Common myeloid progenitor, CD34-positive (primary cell): ENCODE measurements at regions not wholly inside any gene's neighbourhood (a gene's known extent, or its start where the extent isn't known, plus 50 kb on each side); places are given as distances from the start of the nearest gene placed in this dataset.
"Not testable (repeated sequence)": the region's sequence is repeated elsewhere in the genome, so short reads cannot be mapped to it uniquely, and the experiment has no call there.

ENCODE experiments used
- CTCF ChIA-PET: fragments of 350-600 bp; sonication (Branson Sonifier 250); formaldehyde crosslinking; loops from one replicate; lab custom pipeline; 2021; ENCODE audit warnings: antibody characterized with exemption; lab: Charles Lee
- POLR2A ChIA-PET: fragments of 350-600 bp; sonication (Branson Sonifier 250); formaldehyde crosslinking; loops from one replicate; lab custom pipeline; 2021; ENCODE audit warnings: antibody characterized with exemption; lab: Charles Lee
- DNase-seq, 3 donors: peaks; one replicate each; pipeline versions ENCODE4 v3.0.0 to v3.0.0-alpha.2; 2013
- H3K27ac ChIP-seq, 2 experiments: 1 replicate in 1 of 2; 2 replicates in 1 of 2; pipeline ENCODE4 v1.7.0; 2013; ENCODE audit warnings: inconsistent platforms in 2 of 2, low read length in 2 of 2, mild to moderate bottlenecking in 2 of 2, low read depth in 1 of 2, moderate library complexity in 1 of 2; ENCODE audit not compliant: severe bottlenecking in 2 of 2, insufficient read depth in 1 of 2, poor library complexity in 1 of 2
- H3K27me3 ChIP-seq, 5 experiments: replicated peaks in 2 of 5; 1 replicate in 3 of 5; 2 replicates in 2 of 5; pipeline versions ENCODE4 v1.6.1 to v1.7.0; 2013; ENCODE audit warnings: low read length in 4 of 5, mild to moderate bottlenecking in 2 of 5, moderate library complexity in 2 of 5, inconsistent platforms in 1 of 5; ENCODE audit not compliant: insufficient read depth in 5 of 5, control insufficient read depth in 4 of 5
- H3K36me3 ChIP-seq, 4 experiments: 1 replicate in 2 of 4; 2 replicates in 2 of 4; pipeline versions ENCODE4 v1.6.1 to v1.7.0; 2013; ENCODE audit warnings: low read length in 3 of 4, control low read depth in 1 of 4, mild to moderate bottlenecking in 1 of 4; ENCODE audit not compliant: control insufficient read depth in 4 of 4, insufficient read depth in 4 of 4
- H3K4me1 ChIP-seq, 4 experiments: 1 replicate in 3 of 4; 2 replicates in 1 of 4; pipeline versions ENCODE4 v1.6.1 to v1.7.1; 2013; ENCODE audit warnings: low read length in 3 of 4, mild to moderate bottlenecking in 3 of 4, control low read depth in 1 of 4, inconsistent platforms in 1 of 4, moderate library complexity in 1 of 4; ENCODE audit not compliant: control insufficient read depth in 4 of 4, insufficient read depth in 4 of 4; ENCODE audit errors: control extremely low read depth in 1 of 4
- H3K4me3 ChIP-seq, 7 experiments: 1 replicate in 4 of 7; 2 replicates in 3 of 7; pipeline versions ENCODE4 v1.5.1 to v1.7.0; 2013; ENCODE audit warnings: mild to moderate bottlenecking in 7 of 7, low read length in 6 of 7, moderate library complexity in 6 of 7, inconsistent platforms in 2 of 7, low read depth in 2 of 7, control low read depth in 1 of 7; ENCODE audit not compliant: insufficient read depth in 4 of 7, control insufficient read depth in 1 of 7; ENCODE audit errors: extremely low read depth in 1 of 7
- H3K9me3 ChIP-seq, 5 experiments: 1 replicate in 4 of 5; 2 replicates in 1 of 5; pipeline versions ENCODE4 v1.6.1 to v1.7.1; 2013; ENCODE audit warnings: low read length in 4 of 5, mild to moderate bottlenecking in 2 of 5, inconsistent platforms in 1 of 5, low read depth in 1 of 5, moderate library complexity in 1 of 5; ENCODE audit not compliant: control insufficient read depth in 4 of 5, insufficient read depth in 2 of 5; ENCODE audit errors: control extremely low read depth in 1 of 5
- WGBS: methylation state at CpG from one replicate; pipeline ENCODE4 v1.1.5; 2013; ENCODE audit not compliant: insufficient coverage; 5-methylcytosine and 5-hydroxymethylcytosine counted together

DNA sequence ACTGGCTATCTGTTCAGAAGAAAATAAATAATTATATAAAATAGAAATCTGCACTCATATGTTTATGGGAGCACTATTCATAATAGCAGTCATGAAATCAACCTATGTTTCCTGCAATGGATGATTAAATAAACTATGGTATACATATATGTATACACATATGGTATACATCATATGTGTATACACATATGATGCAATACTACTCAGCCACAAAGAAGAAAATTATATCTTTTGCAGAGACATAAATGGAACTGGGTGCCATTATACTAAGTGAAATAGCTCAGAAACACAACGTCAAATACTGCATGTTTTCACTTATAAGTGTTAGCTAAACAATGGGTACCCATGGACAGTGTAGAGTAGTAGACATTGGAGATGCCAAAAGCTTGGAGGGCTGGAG, 381.2 kb upstream of the LRFN5 start:
- POLR2A ChIA-PET = no interaction called here
- no peak overlapping the region for H3K4me3 ChIP-seq
- WGBS = no CpG with 5 or more reads among the region's 1 CpG
- no peaks in the 10 kb centered on the region for H3K36me3 ChIP-seq
- DNase-seq = no peak
- H3K27me3 ChIP-seq = no peaks in the 10 kb centered on the region
- no peaks in the 10 kb centered on the region for H3K9me3 ChIP-seq
- CTCF ChIA-PET = no interaction called here
- no peaks in the 10 kb centered on the region for H3K4me1 ChIP-seq
- no peak overlapping the region for H3K27ac ChIP-seq

DNA sequence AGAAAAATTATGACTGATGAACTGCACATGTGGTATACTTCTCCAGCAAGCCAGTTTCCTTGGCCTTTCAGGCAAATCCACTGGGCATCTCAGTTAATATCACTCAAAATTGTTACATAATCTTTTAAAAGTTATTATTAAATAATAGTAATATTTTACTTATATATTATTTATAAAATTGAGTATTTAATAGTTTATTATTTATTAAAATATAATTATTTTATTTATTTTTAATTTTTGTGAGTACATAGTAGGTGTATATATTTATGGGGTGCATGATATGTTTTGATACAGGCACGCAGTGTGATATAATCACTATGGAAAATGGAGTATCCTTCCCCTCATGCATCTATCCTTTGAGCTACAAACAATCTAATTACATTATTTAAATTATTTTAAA, 384.1 kb upstream of the LRFN5 start:
- POLR2A ChIA-PET = no interaction called here
- no peaks in the 10 kb centered on the region for H3K36me3 ChIP-seq

DNA sequence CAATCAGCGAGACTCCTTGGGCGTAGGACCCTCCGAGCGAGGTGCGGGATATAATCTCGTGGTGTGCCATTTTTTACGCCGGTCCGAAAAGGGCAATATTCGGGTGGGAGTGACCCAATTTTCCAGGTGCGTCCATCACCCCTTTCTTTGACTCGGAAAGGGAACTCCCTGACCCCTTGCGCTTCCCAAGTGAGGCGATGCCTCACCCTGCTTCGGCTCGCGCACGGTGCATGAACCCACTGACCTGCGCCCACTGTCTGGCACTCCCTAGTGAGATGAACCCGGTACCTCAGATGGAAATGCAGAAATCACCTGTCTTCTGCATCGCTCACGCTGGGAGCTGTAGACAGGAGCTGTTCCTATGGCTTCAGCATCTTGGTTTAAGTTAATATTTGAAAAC, 391.7 kb upstream of the LRFN5 start:
- H3K27ac ChIP-seq, H3K36me3 ChIP-seq, H3K27me3 ChIP-seq, H3K9me3 ChIP-seq, DNase-seq, H3K4me3 ChIP-seq, H3K4me1 ChIP-seq, CTCF ChIA-PET, POLR2A ChIA-PET: not testable (repeated sequence)
- WGBS = 96% methylated on average over 18 of the region's 22 CpGs

More for the DNA sequence above, 384.1 kb upstream of the LRFN5 start:
- no peaks in the 10 kb centered on the region for H3K4me1 ChIP-seq
- no CpG with 5 or more reads among the region's 1 CpG for WGBS
- no peaks in the 10 kb centered on the region for H3K9me3 ChIP-seq
- H3K4me3 ChIP-seq = no peak overlapping the region
- DNase-seq = no peak
- H3K27ac ChIP-seq = no peak overlapping the region
- no peaks in the 10 kb centered on the region for H3K27me3 ChIP-seq
- CTCF ChIA-PET = no interaction called here

DNA sequence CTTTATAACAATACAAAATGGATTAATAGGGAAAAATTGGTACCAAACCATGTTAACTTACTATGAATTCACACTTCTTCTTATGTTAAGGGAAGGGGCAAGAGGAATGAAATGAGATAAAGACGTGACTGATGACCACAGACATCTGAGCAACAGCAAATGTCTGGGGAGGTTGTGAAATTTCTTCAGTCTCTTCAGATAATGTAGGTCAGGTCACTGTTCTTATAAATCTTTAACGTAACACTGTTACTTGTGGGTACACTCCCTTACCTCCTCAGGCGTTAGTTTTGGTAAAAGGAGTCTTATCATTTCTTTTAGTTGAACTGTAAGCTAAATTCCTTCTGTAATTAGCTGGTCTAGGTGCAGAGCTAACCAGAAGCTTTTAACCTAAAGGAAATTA, 405.0 kb upstream of the LRFN5 start:
- Histone ChIP-seq H3K27ac (no peak overlapping the region), H3K4me3 (no peak overlapping the region), H3K9me3 (no peaks in the 10 kb centered on the region), H3K4me1 (no peaks in the 10 kb centered on the region), H3K27me3 (no peaks in the 10 kb centered on the region), H3K36me3 (no peaks in the 10 kb centered on the region)
- no peak for DNase-seq
- WGBS = no CpG with 5 or more reads among the region's 3 CpGs
- ChIA-PET POLR2A (no interaction called here), CTCF (no interaction called here)

DNA sequence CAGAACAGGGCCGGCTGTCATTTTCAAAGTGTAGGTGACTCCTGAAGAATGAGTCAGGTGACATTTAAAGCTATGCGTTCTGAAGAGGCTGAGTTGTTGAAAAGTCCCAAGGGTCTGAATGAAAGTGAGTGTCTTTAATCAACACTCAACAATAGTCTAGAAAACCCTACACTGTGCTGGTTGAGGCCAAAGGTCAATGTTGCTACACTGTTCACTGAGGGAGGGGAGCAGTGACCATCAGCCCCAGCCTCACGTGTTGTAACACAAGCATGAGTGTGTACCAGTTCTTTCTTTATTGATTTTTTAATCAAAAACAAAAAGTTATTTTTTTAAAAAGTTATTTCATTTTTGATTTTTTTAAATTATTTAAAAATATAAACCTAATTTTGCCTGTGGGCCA, 418.8 kb upstream of the LRFN5 start:
- Histone ChIP-seq H3K27ac (no peak overlapping the region), H3K9me3 (no peaks in the 10 kb centered on the region), H3K4me3 (no peak overlapping the region), H3K4me1 (no peaks in the 10 kb centered on the region), H3K36me3 (no peaks in the 10 kb centered on the region), H3K27me3 (no peaks in the 10 kb centered on the region)
- POLR2A ChIA-PET = no interaction called here
- DNase-seq = no peak
- 100% methylated on average over 1 of the region's 3 CpGs for WGBS
- CTCF ChIA-PET = interaction anchor here (0.6 kb wide), 1 partner anchor 319 kb away, joined by 3 read pairs; no protein-coding TSS in a partner anchor

DNA sequence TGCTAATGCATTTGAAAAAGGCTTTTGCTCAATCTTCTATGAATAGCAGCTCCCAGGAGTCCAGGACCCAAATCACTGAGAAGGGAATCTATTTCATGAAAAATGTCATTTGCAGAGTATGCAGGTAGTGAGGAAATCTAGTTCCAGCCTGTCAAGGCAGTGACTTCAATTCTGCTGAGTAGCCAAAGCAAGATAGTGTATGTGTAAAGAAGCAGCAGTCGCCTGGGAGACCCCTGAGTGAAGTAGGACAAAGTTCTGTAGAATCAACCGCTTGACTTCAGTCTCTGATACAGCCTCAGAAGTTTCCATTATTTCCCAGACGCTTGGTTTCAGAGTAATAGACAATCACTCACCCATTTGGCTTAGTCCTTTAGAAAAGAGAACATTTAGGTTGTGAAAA, 435.6 kb upstream of the LRFN5 start:
- Histone ChIP-seq H3K36me3 (no peaks in the 10 kb centered on the region), H3K4me1 (no peaks in the 10 kb centered on the region), H3K4me3 (no peak overlapping the region), H3K27ac (no peak overlapping the region), H3K27me3 (no peaks in the 10 kb centered on the region), H3K9me3 (no peaks in the 10 kb centered on the region)
- ChIA-PET CTCF (no interaction called here), POLR2A (no interaction called here)
- no peak for DNase-seq
- WGBS = 86% methylated on average over 1 of the region's 3 CpGs

DNA sequence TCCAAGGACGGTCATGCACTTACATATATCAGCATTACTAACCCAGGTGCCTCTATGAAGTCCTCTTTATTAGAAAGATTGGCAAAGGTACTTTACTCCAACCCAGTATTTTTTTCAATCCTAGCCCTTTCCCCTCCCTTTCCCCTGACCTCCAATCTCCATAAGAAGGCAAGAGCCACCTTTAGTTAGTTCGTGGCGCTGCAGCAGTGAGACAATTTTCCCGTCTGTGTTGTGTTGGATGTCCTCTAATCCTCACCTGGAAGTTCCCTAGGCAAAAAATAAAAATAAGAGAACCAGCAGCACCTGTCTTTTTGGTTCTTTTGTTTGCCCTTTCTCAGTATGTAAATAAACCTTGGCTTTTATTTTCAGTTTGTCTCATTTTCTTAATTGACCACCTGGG, 439.6 kb upstream of the LRFN5 start:
- 96% methylated on average over 4 of the region's 4 CpGs for WGBS
- Histone ChIP-seq H3K9me3 (no peaks in the 10 kb centered on the region), H3K27ac (no peak overlapping the region), H3K4me3 (no peak overlapping the region), H3K27me3 (no peaks in the 10 kb centered on the region), H3K36me3 (no peaks in the 10 kb centered on the region), H3K4me1 (no peaks in the 10 kb centered on the region)
- DNase-seq = no peak
- CTCF ChIA-PET = no interaction called here
- POLR2A ChIA-PET = no interaction called here
